Germinal center (tissue), 1 donor: ENCODE measurements at regions not wholly inside any gene's neighbourhood (a gene's known extent, or its start where the extent isn't known, plus 50 kb on each side); places are given as distances from the start of the nearest gene placed in this dataset.

Experiments used
- DNase-seq: peaks from one replicate; pipeline ENCODE4 v3.0.0; 2012; ENCODE audit warnings: mixed read lengths, low spot score

- no peak for DNase-seq
Measured at GRCh38 chr6:14065350-14065749, 52.2 kb upstream of the CD83 start.

- peak; percentile 54 for DNase-seq
Measured at GRCh38 chr6:14066782-14067406, 50.7 kb upstream of the CD83 start.

GRCh38 chr6:14067656-14068055 is 49.9 kb upstream of the CD83 start:
- DNase-seq, result no peak
